Cardiac fibroblast (primary cell): ENCODE measurements at regions not wholly inside any gene's neighbourhood (a gene's known extent, or its start where the extent isn't known, plus 50 kb on each side); places are given as distances from the start of the nearest gene placed in this dataset.

Source experiments
- DNase-seq, 2 donors: peaks; one replicate each; pipeline versions ENCODE4 v3.0.0 to v3.0.0-alpha.2; 2010; ENCODE audit warnings: low read depth in 2 of 2
- H3K4me3 ChIP-seq, 2 donors: replicated peaks in 1 of 2; 1 replicate in 1 of 2; 2 replicates in 1 of 2; pipeline ENCODE4 v1.5.1; 2011; ENCODE audit warnings: low read depth in 2 of 2, low read length in 2 of 2, mild to moderate bottlenecking in 2 of 2, moderate library complexity in 1 of 2
- CTCF ChIP-seq: IDR thresholded peaks from one replicate; pipeline ENCODE4 v1.5.1; 2011; ENCODE audit warnings: low read depth, mild to moderate bottlenecking, low read length, inconsistent platforms

- H3K4me3 ChIP-seq: no peak overlapping the region
- peak; percentile 72 to 76 for DNase-seq
- TF ChIP-seq CTCF: no peak
Observed at GRCh38 chr2:176455816-176456291, 186.6 kb downstream of the MTX2 start.

- TF ChIP-seq CTCF: no peak
- H3K4me3 ChIP-seq: no peak overlapping the region
- DNase-seq: peak; percentile 10 to 18
Observed at GRCh38 chr2:176457481-176457880, 188.2 kb downstream of the MTX2 start.

- TF ChIP-seq CTCF: no peak
- DNase-seq: peak; percentile 22 to 69
- H3K4me3 ChIP-seq: no peak overlapping the region
Observed at GRCh38 chr2:176461098-176461808, 192.0 kb downstream of the MTX2 start.

- DNase-seq: peak; percentile 66 to 74
- TF ChIP-seq CTCF: no peak
- H3K4me3 ChIP-seq: no peak overlapping the region
Observed at GRCh38 chr2:176461809-176462670, 192.8 kb downstream of the MTX2 start.

GRCh38 chr2:176463546-176463945, 194.3 kb downstream of the MTX2 start:
- DNase-seq: no peak
- H3K4me3 ChIP-seq: no peak overlapping the region
- TF ChIP-seq CTCF: no peak

- TF ChIP-seq CTCF: no peak
Observed at GRCh38 chr2:176464886-176465564, 195.8 kb downstream of the MTX2 start.

More at GRCh38 chr2:176464886-176465564, 195.8 kb downstream of the MTX2 start:
- no peak for DNase-seq
- H3K4me3 ChIP-seq: no peak overlapping the region
